Adipocyte (in vitro differentiated cells): ENCODE measurements at regions not wholly inside any gene's neighbourhood (a gene's known extent, or its start where the extent isn't known, plus 50 kb on each side); places are given as distances from the start of the nearest gene placed in this dataset.

Experiments used
- DNase-seq: peaks from one replicate; pipeline ENCODE4 v3.0.0-alpha.2; 2015; ENCODE audit warnings: low read depth
- H3K27me3 ChIP-seq: replicated peaks from 2 replicates; pipeline ENCODE4 v1.7.0; 2013; ENCODE audit warnings: mild to moderate bottlenecking, low read length, moderate library complexity; ENCODE audit not compliant: control insufficient read depth, insufficient read depth
- H3K36me3 ChIP-seq: 2 replicates; pipeline ENCODE4 v1.7.0; 2013; ENCODE audit warnings: low read length, mild to moderate bottlenecking, moderate library complexity; ENCODE audit not compliant: control insufficient read depth, insufficient read depth, severe bottlenecking
- H3K4me1 ChIP-seq: 2 replicates; pipeline ENCODE4 v1.7.0; 2013; ENCODE audit warnings: mild to moderate bottlenecking, low read length, moderate library complexity; ENCODE audit not compliant: control insufficient read depth, insufficient read depth
- H3K4me3 ChIP-seq: 2 replicates; pipeline ENCODE4 v1.7.0; 2013; ENCODE audit warnings: mild to moderate bottlenecking, low read length, moderate library complexity
- H3K9ac ChIP-seq: 2 replicates; pipeline ENCODE4 v1.7.0; 2013; ENCODE audit warnings: mild to moderate bottlenecking, low read length, moderate library complexity
- H3K9me3 ChIP-seq: 2 replicates; pipeline ENCODE4 v1.7.0; 2013; ENCODE audit warnings: mild to moderate bottlenecking, low read length, moderate library complexity; ENCODE audit not compliant: control insufficient read depth

GRCh38 chr17:6941989-6942388 is 53.9 kb upstream of the ALOX12 start:
- Histone ChIP-seq H3K4me3 (no peak overlapping the region), H3K27me3 (no peaks in the 10 kb centered on the region), H3K4me1 (no peaks in the 10 kb centered on the region), H3K9ac (no peak overlapping the region), H3K9me3 (no peaks in the 10 kb centered on the region), H3K36me3 (no peaks in the 10 kb centered on the region)
- no peak for DNase-seq

DNA sequence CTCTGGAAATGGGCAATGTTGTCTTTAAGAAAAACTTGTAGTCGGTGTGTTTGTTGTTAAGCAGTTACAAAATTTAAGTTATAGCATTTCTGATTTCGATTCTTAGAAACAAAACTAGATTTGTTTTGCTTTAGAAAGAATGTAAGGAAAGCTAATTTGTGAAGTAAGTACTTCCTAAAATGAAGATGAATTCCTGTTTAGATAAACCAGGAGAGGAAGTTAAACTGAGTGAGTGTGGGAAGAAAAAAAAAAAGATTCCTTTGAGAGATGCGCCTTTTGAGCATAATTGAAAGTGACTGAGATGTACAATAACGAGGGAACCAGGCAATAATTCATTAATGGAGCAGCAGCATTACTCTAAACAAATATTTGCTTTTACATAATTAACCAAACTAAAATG is 52.4 kb upstream of the ALOX12 start:
- Histone ChIP-seq H3K4me1 (no peaks in the 10 kb centered on the region), H3K27me3 (no peaks in the 10 kb centered on the region), H3K9ac (no peak overlapping the region), H3K9me3 (no peaks in the 10 kb centered on the region), H3K4me3 (no peak overlapping the region), H3K36me3 (no peaks in the 10 kb centered on the region)
- DNase-seq = no peak
